ENCODE measurements at regions not wholly inside any gene's neighbourhood (a gene's known extent, or its start where the extent isn't known, plus 50 kb on each side); places are given as distances from the start of the nearest gene placed in this dataset.
"Not testable (repeated sequence)": the region's sequence is repeated elsewhere in the genome, so short reads cannot be mapped to it uniquely, and the experiment has no call there.

GRCh38 chr13:18706538-18706937 is 475.1 kb downstream of the TUBA3C start:
- not testable (repeated sequence) for TF ChIP-seq YY1 (IDR thresholded peaks at IDR 0.05; ENCODE audit: insufficient read depth, insufficient read length); ZNF274 (IDR thresholded peaks at IDR 0.05; ENCODE audit: low read depth, low read length)
